ENCODE measurements at regions not wholly inside any gene's neighbourhood (a gene's known extent, or its start where the extent isn't known, plus 50 kb on each side); places are given as distances from the start of the nearest gene placed in this dataset.
A peak's percentile ranks its signal among the peaks of the same experiment; 100 is the strongest.
"Not testable (repeated sequence)": the region's sequence is repeated elsewhere in the genome, so short reads cannot be mapped to it uniquely, and the experiment has no call there.

DNA sequence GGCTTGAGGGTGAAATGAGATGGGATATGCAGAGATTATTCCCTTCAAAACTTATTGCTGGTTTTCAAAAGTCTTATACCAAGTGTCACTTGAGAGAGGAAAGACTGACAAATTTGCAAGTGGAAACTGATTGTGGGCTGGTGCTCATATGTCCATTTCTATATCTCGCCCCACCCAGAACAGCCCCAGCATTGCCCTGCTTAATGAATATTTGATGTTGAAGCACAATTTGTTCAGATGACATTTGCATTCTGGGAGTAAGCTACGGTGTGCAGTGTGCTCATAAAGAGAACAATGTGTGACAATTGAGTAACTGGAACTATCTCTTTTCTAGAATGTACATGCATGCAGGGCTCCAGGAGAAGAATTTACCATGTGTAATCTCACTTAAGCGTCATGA, 223.5 kb upstream of the TRPC5 start:
- no peak overlapping the region for H3K4me3 Mint-ChIP-seq
- no peaks in the 10 kb centered on the region for H3K27me3 Mint-ChIP-seq (ENCODE audit: low read depth)
- H3K9me3 Mint-ChIP-seq: no peaks in the 10 kb centered on the region
- H3K27ac Mint-ChIP-seq: no peak overlapping the region
- no peaks in the 10 kb centered on the region for H3K36me3 Mint-ChIP-seq (ENCODE audit: low read depth)
- H3K4me1 Mint-ChIP-seq (ENCODE audit: low read depth): no peaks in the 10 kb centered on the region
- no peak for DNase-seq (ENCODE audit: low spot score)

DNA sequence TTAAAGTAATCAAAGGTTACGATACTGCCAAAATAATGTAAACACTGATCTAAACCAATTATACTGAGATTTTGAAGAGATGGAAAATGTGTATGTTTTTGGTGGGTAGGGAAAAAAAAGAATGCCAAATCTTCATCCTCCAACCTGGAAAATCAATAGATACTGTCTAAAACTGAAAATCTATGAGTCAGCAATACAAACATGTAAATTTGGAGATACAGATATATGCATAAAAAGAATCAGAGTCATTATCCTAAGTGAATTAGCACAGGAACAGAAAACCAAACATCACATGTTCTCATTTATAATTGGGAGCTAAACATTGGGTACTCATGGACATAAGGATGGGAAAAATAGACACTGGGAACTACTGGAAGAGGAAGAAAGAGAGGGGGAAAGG, 197.4 kb upstream of the TRPC5 start:
- no peak overlapping the region for H3K27ac Mint-ChIP-seq
- H3K27me3 Mint-ChIP-seq (ENCODE audit: low read depth): no peaks in the 10 kb centered on the region
- DNase-seq (ENCODE audit: low spot score): no peak
- no peaks in the 10 kb centered on the region for H3K9me3 Mint-ChIP-seq
- no peaks in the 10 kb centered on the region for H3K36me3 Mint-ChIP-seq (ENCODE audit: low read depth)
- no peaks in the 10 kb centered on the region for H3K4me1 Mint-ChIP-seq (ENCODE audit: low read depth)
- H3K4me3 Mint-ChIP-seq: no peak overlapping the region

DNA sequence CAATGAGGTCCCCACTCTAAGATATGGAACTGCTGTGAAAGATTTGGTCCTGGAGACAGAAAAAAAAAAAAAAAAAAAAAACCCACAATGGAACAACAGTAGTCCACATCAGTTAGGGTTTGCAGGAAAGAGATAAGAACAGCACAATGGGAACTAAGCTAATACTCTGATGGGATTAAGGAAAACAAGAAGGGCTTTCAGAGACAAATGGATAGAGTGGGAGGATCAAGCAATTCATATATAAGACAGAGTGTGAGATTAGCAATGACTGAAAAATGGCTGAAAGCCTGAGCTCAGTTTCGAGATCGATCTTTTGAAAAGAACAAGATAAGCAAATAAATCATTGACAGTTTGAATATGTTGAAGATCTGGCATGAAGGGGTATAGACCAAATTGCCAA, 188.4 kb upstream of the TRPC5 start:
- Mint-ChIP-seq H3K27ac (no peak overlapping the region), H3K9me3 (no peaks in the 10 kb centered on the region), H3K4me3 (no peak overlapping the region), H3K27me3 (ENCODE audit: low read depth) (no peaks in the 10 kb centered on the region), H3K36me3 (ENCODE audit: low read depth) (no peaks in the 10 kb centered on the region), H3K4me1 (ENCODE audit: low read depth) (no peaks in the 10 kb centered on the region)
- DNase-seq (ENCODE audit: low spot score): no peak

DNA sequence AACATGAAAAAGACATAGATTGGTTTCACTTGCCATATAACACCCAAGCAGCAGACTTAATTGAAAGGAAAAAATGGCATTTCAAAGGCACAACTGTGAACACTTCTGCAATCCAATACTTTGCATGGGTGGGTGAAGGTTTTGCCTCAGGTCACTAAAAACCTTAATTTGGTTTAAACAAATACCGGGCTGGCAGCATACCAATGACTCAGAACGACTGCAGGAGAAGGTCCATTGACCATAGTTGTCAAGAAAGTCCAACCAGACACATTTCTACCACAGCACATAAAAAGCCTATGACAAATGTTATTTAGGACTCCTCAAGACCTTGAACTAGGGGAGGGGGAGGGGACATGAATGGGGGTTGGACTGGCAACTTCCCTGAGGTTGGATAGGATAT, 183.6 kb upstream of the TRPC5 start:
- Mint-ChIP-seq H3K9me3 (no peaks in the 10 kb centered on the region), H3K4me3 (no peak overlapping the region), H3K27me3 (ENCODE audit: low read depth) (no peaks in the 10 kb centered on the region), H3K4me1 (ENCODE audit: low read depth) (no peaks in the 10 kb centered on the region), H3K36me3 (ENCODE audit: low read depth) (no peaks in the 10 kb centered on the region), H3K27ac (no peak overlapping the region)
- no peak for DNase-seq (ENCODE audit: low spot score)

DNA sequence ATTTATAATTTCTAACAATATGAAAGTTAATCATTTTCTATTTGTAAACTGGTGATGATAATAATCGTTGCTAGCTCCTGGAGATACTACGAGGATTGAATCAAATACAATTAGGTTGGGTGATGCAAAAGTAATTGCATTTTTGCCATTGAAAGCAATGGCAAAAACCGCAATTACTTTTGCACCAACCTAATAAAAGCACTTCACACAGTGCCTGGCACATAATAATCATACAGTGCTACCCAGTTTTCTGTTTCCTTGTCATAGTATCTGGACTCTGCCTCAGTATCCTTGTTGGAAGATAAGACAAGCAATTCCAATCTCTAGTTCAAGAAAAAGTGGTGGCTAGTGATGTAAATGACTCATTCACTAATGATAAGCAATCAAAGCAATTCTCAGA, 176.8 kb upstream of the TRPC5 start:
- no peak for DNase-seq (ENCODE audit: low spot score)
- H3K27ac Mint-ChIP-seq: no peak overlapping the region
- H3K9me3 Mint-ChIP-seq: no peaks in the 10 kb centered on the region
- no peaks in the 10 kb centered on the region for H3K27me3 Mint-ChIP-seq (ENCODE audit: low read depth)
- no peak overlapping the region for H3K4me3 Mint-ChIP-seq
- no peaks in the 10 kb centered on the region for H3K36me3 Mint-ChIP-seq (ENCODE audit: low read depth)
- no peaks in the 10 kb centered on the region for H3K4me1 Mint-ChIP-seq (ENCODE audit: low read depth)

DNA sequence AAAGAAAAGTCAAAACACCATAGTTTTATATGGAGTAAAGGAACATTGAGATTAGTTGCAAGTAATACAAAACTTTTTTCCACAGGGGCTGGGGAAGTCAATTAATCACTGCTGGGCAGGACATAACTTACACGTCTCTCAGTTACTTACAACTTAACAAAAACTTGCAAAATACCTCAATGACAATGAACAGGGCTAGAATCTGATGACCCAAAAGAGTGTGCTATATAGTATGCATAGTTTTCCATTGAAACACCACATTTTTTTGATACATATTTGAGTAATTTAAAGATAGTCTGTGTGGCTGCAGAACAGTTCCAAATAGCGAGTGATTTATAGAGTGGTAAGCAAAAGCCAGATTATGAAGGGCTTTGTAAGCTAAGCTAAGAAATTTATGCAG, 172.3 kb upstream of the TRPC5 start:
- no peak for DNase-seq (ENCODE audit: low spot score)
- Mint-ChIP-seq H3K9me3 (no peaks in the 10 kb centered on the region), H3K4me1 (ENCODE audit: low read depth) (no peaks in the 10 kb centered on the region), H3K27me3 (ENCODE audit: low read depth) (no peaks in the 10 kb centered on the region), H3K27ac (no peak overlapping the region), H3K36me3 (ENCODE audit: low read depth) (no peaks in the 10 kb centered on the region), H3K4me3 (no peak overlapping the region)

DNA sequence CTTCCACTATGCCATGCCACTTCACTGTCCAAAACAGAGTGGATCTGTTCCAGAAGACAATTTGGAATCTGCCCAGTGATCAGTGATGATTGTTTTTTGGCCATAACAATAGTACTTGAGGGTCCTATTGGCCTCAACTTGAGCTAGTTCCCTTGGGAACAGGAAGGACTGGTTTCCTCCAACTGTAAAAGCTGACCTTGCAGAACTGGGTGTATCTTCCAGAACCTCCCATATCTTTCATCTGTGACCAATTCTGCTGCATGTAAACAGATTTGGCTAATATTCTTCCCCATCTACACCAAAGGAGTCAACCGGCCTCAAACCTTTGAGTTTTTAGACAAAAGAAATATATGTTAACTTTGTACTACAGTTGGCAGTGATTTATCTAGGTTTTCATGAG, 165.1 kb upstream of the TRPC5 start:
- H3K27ac Mint-ChIP-seq: no peak overlapping the region
- no peaks in the 10 kb centered on the region for H3K9me3 Mint-ChIP-seq
- H3K4me3 Mint-ChIP-seq: no peak overlapping the region
- no peak for DNase-seq (ENCODE audit: low spot score)
- H3K4me1 Mint-ChIP-seq (ENCODE audit: low read depth): no peaks in the 10 kb centered on the region
- no peaks in the 10 kb centered on the region for H3K36me3 Mint-ChIP-seq (ENCODE audit: low read depth)
- H3K27me3 Mint-ChIP-seq (ENCODE audit: low read depth): no peaks in the 10 kb centered on the region

DNA sequence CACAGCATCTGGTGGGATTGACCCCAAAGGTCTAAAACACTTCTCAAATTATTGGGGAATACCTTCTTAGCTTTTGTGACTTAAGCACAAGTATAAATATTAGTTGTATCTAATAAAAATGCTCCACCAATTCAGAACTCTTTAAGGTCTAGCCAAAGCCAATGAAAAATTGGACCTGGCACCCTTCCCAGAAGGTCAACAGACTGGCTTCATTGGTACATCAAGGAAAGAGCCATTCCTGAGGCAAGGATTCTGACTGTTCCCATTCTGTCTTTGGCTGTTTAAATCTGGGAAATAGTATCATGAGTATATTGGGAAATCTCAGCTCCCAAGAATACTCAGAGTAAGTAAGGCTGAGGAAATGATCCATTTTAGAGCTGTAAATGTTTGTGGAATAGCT, 153.0 kb upstream of the TRPC5 start:
- no peaks in the 10 kb centered on the region for H3K36me3 Mint-ChIP-seq (ENCODE audit: low read depth)
- no peaks in the 10 kb centered on the region for H3K27me3 Mint-ChIP-seq (ENCODE audit: low read depth)
- H3K4me3 Mint-ChIP-seq: no peak overlapping the region
- no peak for DNase-seq (ENCODE audit: low spot score)
- H3K4me1 Mint-ChIP-seq (ENCODE audit: low read depth): no peaks in the 10 kb centered on the region
- H3K27ac Mint-ChIP-seq: no peak overlapping the region
- no peaks in the 10 kb centered on the region for H3K9me3 Mint-ChIP-seq

DNA sequence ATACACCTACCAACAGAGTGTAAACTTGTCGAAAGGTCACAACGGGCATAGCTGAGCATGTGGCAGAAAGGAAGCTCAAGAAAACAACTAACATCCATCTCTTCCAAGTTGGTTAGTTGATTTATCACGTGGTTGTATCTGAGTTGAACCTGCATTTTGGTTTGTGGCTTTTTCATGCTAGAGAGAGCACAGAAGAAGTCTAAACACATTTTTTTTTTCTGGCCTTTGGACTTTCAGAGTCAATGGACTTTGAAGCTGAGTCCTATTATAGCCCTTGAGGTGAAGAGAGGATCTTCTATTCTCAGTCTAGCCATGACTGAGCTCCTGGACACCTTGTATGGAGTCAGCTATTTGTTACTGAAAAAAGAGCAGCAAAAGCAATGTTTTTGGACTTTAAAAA, 150.6 kb upstream of the TRPC5 start:
- H3K4me1 Mint-ChIP-seq (ENCODE audit: low read depth): no peaks in the 10 kb centered on the region
- H3K27me3 Mint-ChIP-seq (ENCODE audit: low read depth): no peaks in the 10 kb centered on the region
- no peak overlapping the region for H3K4me3 Mint-ChIP-seq
- no peak for DNase-seq (ENCODE audit: low spot score)
- H3K36me3 Mint-ChIP-seq (ENCODE audit: low read depth): no peaks in the 10 kb centered on the region
- no peak overlapping the region for H3K27ac Mint-ChIP-seq
- H3K9me3 Mint-ChIP-seq: no peaks in the 10 kb centered on the region

DNA sequence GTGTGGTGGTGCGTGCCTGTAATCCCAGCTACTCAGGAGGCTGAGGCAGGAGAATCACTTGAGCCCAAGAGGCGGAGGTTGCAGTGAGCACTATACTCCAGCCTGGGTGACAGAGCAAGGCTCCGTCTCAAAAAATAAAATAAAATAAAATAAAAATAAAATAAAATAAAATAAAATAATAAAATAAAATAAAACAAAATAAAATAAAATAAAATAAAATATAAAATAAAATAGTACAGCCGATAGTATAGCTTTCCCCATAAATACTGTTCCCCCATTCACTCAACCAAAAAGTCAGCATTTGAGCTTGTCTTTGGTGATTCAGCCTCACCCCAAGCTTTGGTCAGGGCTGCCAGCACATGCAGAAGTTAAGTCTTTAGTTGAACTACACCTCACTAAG, 144.2 kb upstream of the TRPC5 start:
- not testable (repeated sequence) for H3K9me3 Mint-ChIP-seq; H3K4me1 Mint-ChIP-seq (ENCODE audit: low read depth); H3K36me3 Mint-ChIP-seq (ENCODE audit: low read depth); H3K27me3 Mint-ChIP-seq (ENCODE audit: low read depth); DNase-seq (ENCODE audit: low spot score); H3K4me3 Mint-ChIP-seq; H3K27ac Mint-ChIP-seq

DNA sequence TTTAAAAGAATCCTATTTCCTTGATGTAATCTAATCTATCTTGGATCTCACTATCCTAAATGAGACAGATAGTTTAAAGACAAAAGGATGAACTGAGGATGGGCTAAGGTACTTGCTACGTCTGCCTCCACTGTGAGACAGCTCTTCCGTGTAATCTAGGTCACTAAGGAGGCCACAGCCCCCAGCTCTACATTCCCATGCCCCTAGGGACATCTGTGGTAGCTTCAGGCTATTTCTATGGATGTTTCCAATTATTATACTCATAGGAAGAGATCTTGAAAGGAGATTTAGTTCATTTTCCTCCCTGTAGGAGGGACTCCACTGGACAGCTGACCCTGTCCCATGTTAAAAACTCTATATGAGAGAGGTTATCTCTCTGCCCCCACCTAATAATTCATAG, 140.8 kb upstream of the TRPC5 start:
- Mint-ChIP-seq H3K4me1 (ENCODE audit: low read depth) (no peaks in the 10 kb centered on the region), H3K27ac (no peak overlapping the region), H3K4me3 (no peak overlapping the region), H3K36me3 (ENCODE audit: low read depth) (no peaks in the 10 kb centered on the region), H3K9me3 (no peaks in the 10 kb centered on the region), H3K27me3 (ENCODE audit: low read depth) (peaks cover 2% of the 10 kb centered on the region)
- DNase-seq (ENCODE audit: low spot score): no peak

DNA sequence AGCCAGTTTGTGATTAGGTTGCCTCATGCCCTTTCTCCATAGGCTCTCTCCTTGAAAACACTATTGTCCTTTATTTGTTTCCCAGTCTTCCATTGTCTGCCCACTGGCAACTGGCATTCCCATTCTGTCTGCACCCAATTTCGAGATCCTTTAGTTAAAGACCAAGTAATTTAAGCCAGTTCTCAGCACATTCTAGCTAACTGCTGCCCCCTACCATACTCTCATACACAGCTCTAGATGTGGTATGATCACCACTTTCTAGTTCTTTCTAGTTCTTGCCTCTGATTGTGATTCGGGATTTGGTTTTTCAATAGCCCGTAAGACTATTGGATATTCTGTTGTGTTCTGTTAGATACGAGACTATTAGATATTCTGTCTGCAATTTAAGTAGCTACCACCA, 135.8 kb upstream of the TRPC5 start:
- no peaks in the 10 kb centered on the region for H3K9me3 Mint-ChIP-seq
- no peaks in the 10 kb centered on the region for H3K4me1 Mint-ChIP-seq (ENCODE audit: low read depth)
- H3K4me3 Mint-ChIP-seq: no peak overlapping the region
- DNase-seq (ENCODE audit: low spot score): no peak
- no peaks in the 10 kb centered on the region for H3K36me3 Mint-ChIP-seq (ENCODE audit: low read depth)
- H3K27me3 Mint-ChIP-seq (ENCODE audit: low read depth): peaks cover 2% of the 10 kb centered on the region
- no peak overlapping the region for H3K27ac Mint-ChIP-seq

DNA sequence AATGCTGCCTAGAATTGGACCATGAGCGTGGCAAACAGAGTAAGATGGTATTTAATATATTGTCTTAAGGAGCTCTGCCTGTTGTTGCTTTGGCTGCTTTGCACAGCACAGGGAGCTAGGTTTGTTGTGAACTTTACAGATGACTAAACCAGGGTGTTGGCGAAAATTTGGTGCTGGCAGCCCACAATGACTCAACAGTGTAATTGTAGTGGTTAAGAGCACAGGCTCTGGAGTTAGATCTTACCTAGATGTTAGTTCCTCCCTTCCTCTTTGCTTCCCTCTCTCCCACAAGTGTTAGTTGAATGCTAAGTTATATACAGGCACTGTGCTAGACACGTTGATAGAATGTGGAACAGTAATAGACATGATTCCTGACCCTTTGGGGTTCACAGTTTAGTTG, 128.9 kb upstream of the TRPC5 start:
- H3K4me3 Mint-ChIP-seq: no peak overlapping the region
- H3K4me1 Mint-ChIP-seq (ENCODE audit: low read depth): peaks cover 6% of the 10 kb centered on the region
- DNase-seq (ENCODE audit: low spot score): peak; percentile 4
- H3K9me3 Mint-ChIP-seq: no peaks in the 10 kb centered on the region
- no peaks in the 10 kb centered on the region for H3K36me3 Mint-ChIP-seq (ENCODE audit: low read depth)
- no peak overlapping the region for H3K27ac Mint-ChIP-seq
- no peaks in the 10 kb centered on the region for H3K27me3 Mint-ChIP-seq (ENCODE audit: low read depth)

DNA sequence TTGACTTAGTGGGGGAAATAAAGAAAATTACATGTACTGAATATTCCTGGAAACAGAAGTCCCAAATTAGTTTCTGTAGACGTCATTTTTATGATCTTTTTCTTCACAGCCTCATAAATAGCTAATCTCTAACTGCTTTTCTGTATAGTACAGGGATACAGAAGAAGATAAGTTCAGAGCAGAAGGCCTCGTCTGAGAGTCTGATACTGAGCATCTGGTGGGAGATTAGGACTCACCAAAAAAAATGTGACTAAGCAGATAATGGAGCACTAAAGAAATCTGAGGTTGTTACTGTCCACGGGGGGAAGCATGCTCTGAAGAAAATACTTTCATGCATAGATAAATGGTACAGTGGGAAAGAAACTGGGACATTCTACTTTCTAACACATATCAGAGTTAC, 115.3 kb upstream of the TRPC5 start:
- H3K4me3 Mint-ChIP-seq: no peak overlapping the region
- H3K9me3 Mint-ChIP-seq: no peaks in the 10 kb centered on the region
- no peak overlapping the region for H3K27ac Mint-ChIP-seq
- no peaks in the 10 kb centered on the region for H3K4me1 Mint-ChIP-seq (ENCODE audit: low read depth)
- H3K27me3 Mint-ChIP-seq (ENCODE audit: low read depth): no peaks in the 10 kb centered on the region
- DNase-seq (ENCODE audit: low spot score): no peak
- H3K36me3 Mint-ChIP-seq (ENCODE audit: low read depth): no peaks in the 10 kb centered on the region

DNA sequence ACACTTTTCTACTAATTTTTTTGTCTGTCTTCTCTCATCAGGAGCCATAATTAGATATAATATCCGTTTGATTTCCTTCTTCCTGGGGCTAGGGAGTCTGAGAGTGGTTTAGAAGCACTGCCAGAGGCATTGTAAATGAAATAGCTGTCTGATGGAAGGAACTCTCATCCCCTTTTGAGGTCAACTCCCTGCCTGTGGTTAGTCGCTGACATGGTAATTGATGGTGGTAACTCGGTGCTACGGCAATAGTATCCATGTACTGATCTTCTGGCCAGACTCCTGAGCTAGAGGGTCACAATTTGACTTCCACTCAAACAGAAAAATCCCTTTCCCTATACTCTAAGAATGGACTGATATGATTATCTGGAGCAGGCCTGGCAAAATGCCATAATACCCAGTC, 108.1 kb upstream of the TRPC5 start:
- no peak overlapping the region for H3K27ac Mint-ChIP-seq
- H3K9me3 Mint-ChIP-seq: no peaks in the 10 kb centered on the region
- H3K36me3 Mint-ChIP-seq (ENCODE audit: low read depth): no peaks in the 10 kb centered on the region
- H3K4me1 Mint-ChIP-seq (ENCODE audit: low read depth): no peaks in the 10 kb centered on the region
- DNase-seq (ENCODE audit: low spot score): no peak
- no peaks in the 10 kb centered on the region for H3K27me3 Mint-ChIP-seq (ENCODE audit: low read depth)
- H3K4me3 Mint-ChIP-seq: no peak overlapping the region

DNA sequence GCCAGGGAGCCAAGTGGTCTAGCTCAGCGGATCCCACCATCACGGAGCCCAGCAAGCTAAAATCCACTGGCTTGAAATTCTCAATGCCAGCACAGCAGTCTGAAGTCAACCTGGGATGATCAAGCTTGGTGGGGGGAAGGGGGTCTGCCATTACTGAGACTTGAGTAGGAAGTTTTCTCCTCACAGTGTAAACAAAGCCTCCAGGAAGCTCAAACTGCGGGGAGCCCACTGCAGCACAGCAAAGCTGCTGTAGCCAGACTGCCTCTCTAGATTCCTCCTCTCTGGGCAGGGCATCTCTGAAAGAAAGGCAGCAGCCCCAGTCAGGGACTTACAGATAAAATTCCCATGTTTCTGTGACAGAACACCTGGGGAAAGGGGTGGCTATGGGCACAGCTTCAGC, 98.8 kb upstream of the TRPC5 start:
- not testable (repeated sequence) for H3K27me3 Mint-ChIP-seq (ENCODE audit: low read depth); H3K4me1 Mint-ChIP-seq (ENCODE audit: low read depth); H3K4me3 Mint-ChIP-seq; H3K36me3 Mint-ChIP-seq (ENCODE audit: low read depth); DNase-seq (ENCODE audit: low spot score); H3K27ac Mint-ChIP-seq; H3K9me3 Mint-ChIP-seq
